Smooth muscle cell (in vitro differentiated cells): ENCODE measurements at regions not wholly inside any gene's neighbourhood (a gene's known extent, or its start where the extent isn't known, plus 50 kb on each side); places are given as distances from the start of the nearest gene placed in this dataset.

Source experiments
- DNase-seq: peaks from one replicate; lab custom pipeline; 2025; ENCODE audit not compliant: unreplicated experiment; lab: John Stamatoyannopoulos, UW
- H2AFZ ChIP-seq: fragments of 200-600 bp; sonication (generic); 2 replicates; pipeline ENCODE4 v1.6.0; 2016; ENCODE audit warnings: antibody characterized with exemption, low read depth, mild to moderate bottlenecking
- H3F3A ChIP-seq: fragments of 200-600 bp; sonication (generic); 2 replicates; pipeline ENCODE4 v1.6.0; 2017; ENCODE audit warnings: antibody characterized with exemption, low read depth
- H3K27ac ChIP-seq: fragments of 200-600 bp; sonication (generic); 2 replicates; pipeline ENCODE4 v1.5.1; 2016; ENCODE audit warnings: low read depth, mild to moderate bottlenecking
- H3K27me3 ChIP-seq: fragments of 200-600 bp; sonication (generic); 2 replicates; pipeline ENCODE4 v1.6.1; 2016; ENCODE audit warnings: low read depth, mild to moderate bottlenecking
- H3K36me3 ChIP-seq: fragments of 200-600 bp; sonication (generic); 2 replicates; pipeline ENCODE4 v1.5.1; 2016; ENCODE audit warnings: low read depth
- H3K4me1 ChIP-seq: fragments of 200-600 bp; sonication (generic); 2 replicates; pipeline ENCODE4 v1.5.1; 2016; ENCODE audit warnings: low read depth
- H3K4me2 ChIP-seq: fragments of 200-600 bp; sonication (generic); 2 replicates; pipeline ENCODE4 v1.6.0; 2016; ENCODE audit warnings: mild to moderate bottlenecking
- H3K4me3 ChIP-seq: fragments of 200-600 bp; sonication (generic); 2 replicates; pipeline ENCODE4 v1.5.1; 2016; ENCODE audit warnings: mild to moderate bottlenecking
- H3K79me2 ChIP-seq: fragments of 200-600 bp; sonication (generic); 2 replicates; pipeline ENCODE4 v1.6.0; 2016; ENCODE audit warnings: low read depth, mild to moderate bottlenecking
- H3K9ac ChIP-seq: fragments of 200-600 bp; sonication (generic); 2 replicates; pipeline ENCODE4 v1.6.0; 2016; ENCODE audit warnings: low read depth
- H3K9me3 ChIP-seq: fragments of 200-600 bp; sonication (generic); replicated peaks from 2 replicates; pipeline ENCODE4 v1.5.1; 2016; ENCODE audit warnings: low read depth
- H4K20me1 ChIP-seq: fragments of 200-600 bp; sonication (generic); 2 replicates; pipeline ENCODE4 v1.6.0; 2016; ENCODE audit warnings: low read depth
- CTCF ChIP-seq: fragments of 200-600 bp; sonication (generic); IDR thresholded peaks from 2 replicates; pipeline ENCODE4 v1.5.1; 2017; ENCODE audit warnings: borderline replicate concordance, mild to moderate bottlenecking, antibody characterized with exemption; ENCODE audit not compliant: insufficient read depth, poor library complexity, severe bottlenecking
- WGBS: methylation state at CpG from one replicate; pipeline ENCODE4 v1.1.7; 2016; ENCODE audit warnings: low lambda C conversion rate; 5-methylcytosine and 5-hydroxymethylcytosine counted together

GRCh38 chr2:156901373-156902031 lies 356.0 kb upstream of the GALNT5 start:
- H2AFZ ChIP-seq, result peak overlapping the region; percentile 41
- no peaks in the 10 kb centered on the region for H3K79me2 ChIP-seq
- no peak overlapping the region for H3K4me2 ChIP-seq
- no peak for DNase-seq
- no peak for TF ChIP-seq CTCF
- no peaks in the 10 kb centered on the region for H4K20me1 ChIP-seq
- peak overlapping the region; percentile 20 for H3K27ac ChIP-seq
- H3K4me1 ChIP-seq, result no peaks in the 10 kb centered on the region
- 47% methylated on average over 4 of the region's 4 CpGs for WGBS
- H3F3A ChIP-seq, result no peaks in the 10 kb centered on the region
- H3K9me3 ChIP-seq, result no peaks in the 10 kb centered on the region
- H3K9ac ChIP-seq, result no peak overlapping the region
- no peak overlapping the region for H3K4me3 ChIP-seq
- H3K36me3 ChIP-seq, result no peaks in the 10 kb centered on the region
- H3K27me3 ChIP-seq, result no peaks in the 10 kb centered on the region

- no peak for TF ChIP-seq CTCF
- Histone ChIP-seq H3F3A (no peaks in the 10 kb centered on the region), H3K79me2 (no peaks in the 10 kb centered on the region), H3K4me2 (no peak overlapping the region), H2AFZ (no peak overlapping the region), H4K20me1 (no peaks in the 10 kb centered on the region), H3K9me3 (no peaks in the 10 kb centered on the region), H3K27me3 (no peaks in the 10 kb centered on the region), H3K4me3 (no peak overlapping the region), H3K27ac (no peak overlapping the region), H3K9ac (no peak overlapping the region), H3K4me1 (no peaks in the 10 kb centered on the region), H3K36me3 (no peaks in the 10 kb centered on the region)
- DNase-seq, result no peak
Observed at GRCh38 chr2:156903335-156903734, 354.2 kb upstream of the GALNT5 start.

- H3K79me2 ChIP-seq, result no peaks in the 10 kb centered on the region
- H3K9me3 ChIP-seq, result no peaks in the 10 kb centered on the region
- no peak overlapping the region for H2AFZ ChIP-seq
- H3K27me3 ChIP-seq, result no peaks in the 10 kb centered on the region
- H3K27ac ChIP-seq, result no peak overlapping the region
- no peaks in the 10 kb centered on the region for H3F3A ChIP-seq
- no peaks in the 10 kb centered on the region for H4K20me1 ChIP-seq
- H3K9ac ChIP-seq, result no peak overlapping the region
- H3K36me3 ChIP-seq, result no peaks in the 10 kb centered on the region
- DNase-seq, result no peak
- H3K4me1 ChIP-seq, result peaks cover 3% of the 10 kb centered on the region
- no peak overlapping the region for H3K4me2 ChIP-seq
- no peak for TF ChIP-seq CTCF
- H3K4me3 ChIP-seq, result no peak overlapping the region
- WGBS, result 64% methylated on average over 3 of the region's 3 CpGs
Observed at GRCh38 chr2:156907806-156908205, 349.7 kb upstream of the GALNT5 start.

GRCh38 chr2:156908825-156909224 lies 348.7 kb upstream of the GALNT5 start:
- Histone ChIP-seq H4K20me1 (no peaks in the 10 kb centered on the region), H3K27me3 (no peaks in the 10 kb centered on the region), H3K9ac (no peak overlapping the region), H3K27ac (peak overlapping the region; percentile 60), H3F3A (no peaks in the 10 kb centered on the region), H3K36me3 (no peaks in the 10 kb centered on the region), H3K9me3 (no peaks in the 10 kb centered on the region), H3K4me3 (no peak overlapping the region), H3K4me2 (peak overlapping the region; percentile 60), H3K79me2 (no peaks in the 10 kb centered on the region), H2AFZ (no peak overlapping the region), H3K4me1 (peaks cover 3% of the 10 kb centered on the region)
- TF ChIP-seq CTCF, result no peak
- no peak for DNase-seq
- WGBS, result 9% methylated on average over 1 of the region's 1 CpG
